ENCODE measurements at regions not wholly inside any gene's neighbourhood (a gene's known extent, or its start where the extent isn't known, plus 50 kb on each side); places are given as distances from the start of the nearest gene placed in this dataset.

DNA sequence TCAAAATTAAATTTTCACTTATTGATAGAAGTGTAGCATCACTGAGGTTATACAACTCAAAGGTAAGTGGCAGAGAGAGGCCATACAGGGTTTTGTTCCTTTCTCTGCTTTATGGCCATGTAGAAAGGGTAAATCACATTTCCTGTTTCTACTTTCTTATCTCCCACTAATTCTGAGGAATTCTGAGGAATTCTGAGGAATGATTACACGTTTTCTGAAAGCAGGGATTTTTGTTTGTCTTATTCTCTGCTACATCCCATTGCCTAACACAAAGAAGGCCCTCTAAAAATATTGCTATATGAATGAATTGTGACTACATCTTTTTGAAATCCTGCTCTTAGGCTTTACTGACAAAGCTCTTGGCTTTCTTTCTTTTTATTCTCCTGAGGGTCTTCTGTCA, 516.9 kb upstream of the ZNF608 start:
- no peak for DNase-seq

DNA sequence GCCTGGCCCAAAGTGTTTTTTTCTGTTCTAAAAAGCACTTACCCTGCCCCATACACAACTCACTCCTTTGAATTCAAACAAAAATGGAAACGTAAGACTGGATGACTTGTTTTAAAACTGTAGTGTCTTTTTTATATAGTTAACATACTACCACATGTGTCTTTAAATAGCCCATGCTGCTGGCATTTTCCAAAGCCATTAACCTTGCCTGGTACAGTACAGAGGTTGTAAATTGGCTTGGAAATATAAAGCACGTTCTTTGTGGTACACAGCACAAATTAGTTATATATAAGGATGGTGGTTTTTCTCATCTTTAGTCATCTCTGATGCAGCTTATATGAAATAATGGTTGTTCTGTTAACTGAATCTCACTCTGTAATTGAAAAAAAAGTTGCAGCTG, 519.7 kb upstream of the ZNF608 start:
- DNase-seq: no peak

DNA sequence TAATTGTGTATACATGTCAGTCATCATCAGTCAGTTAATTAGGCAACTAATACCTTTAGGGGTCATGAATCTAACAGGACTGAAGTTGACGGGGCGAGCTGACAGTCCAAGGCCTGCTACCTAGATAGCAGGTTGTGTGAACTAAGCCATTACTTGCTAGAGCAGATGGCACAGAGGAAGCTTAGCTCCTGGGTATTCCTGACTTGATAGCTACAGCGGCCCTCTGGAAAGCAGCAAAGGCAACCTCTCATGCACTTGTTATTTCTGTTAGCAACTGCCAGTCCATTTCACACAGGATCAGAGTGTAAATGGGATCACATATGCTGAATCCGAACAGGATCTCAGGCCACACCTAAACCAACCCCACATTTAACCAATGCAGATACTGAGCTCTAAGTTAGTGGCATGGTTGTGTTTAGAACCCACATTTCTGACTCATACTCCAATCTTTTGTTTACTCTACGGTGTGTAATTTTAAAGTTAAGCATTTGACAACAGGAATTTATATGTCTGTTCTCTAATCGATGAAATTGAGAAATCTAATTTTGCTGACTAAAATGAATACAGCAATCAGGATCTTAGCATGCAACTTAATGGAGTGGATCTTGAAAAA, 521.3 kb upstream of the ZNF608 start:
- no peak for DNase-seq

DNA sequence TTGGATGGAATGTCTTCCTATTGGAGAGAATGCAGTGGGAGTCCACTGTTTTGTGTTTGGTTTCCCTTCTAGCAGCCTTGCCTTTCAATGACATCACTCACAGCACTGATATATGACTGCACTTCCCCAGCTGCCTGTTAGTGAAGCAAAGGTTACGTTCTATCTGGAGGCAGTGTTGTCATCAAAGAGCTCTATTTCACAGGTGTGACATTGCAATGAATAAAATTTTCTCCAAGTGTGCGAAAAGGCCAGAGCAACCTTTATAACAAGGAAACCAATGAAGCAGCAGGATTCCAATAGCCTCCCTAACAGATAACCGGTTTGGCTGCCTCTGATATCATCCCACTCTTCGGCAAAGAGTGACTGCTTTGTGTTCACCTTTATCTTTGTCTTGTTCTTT, 523.5 kb upstream of the ZNF608 start:
- no peak for DNase-seq

DNA sequence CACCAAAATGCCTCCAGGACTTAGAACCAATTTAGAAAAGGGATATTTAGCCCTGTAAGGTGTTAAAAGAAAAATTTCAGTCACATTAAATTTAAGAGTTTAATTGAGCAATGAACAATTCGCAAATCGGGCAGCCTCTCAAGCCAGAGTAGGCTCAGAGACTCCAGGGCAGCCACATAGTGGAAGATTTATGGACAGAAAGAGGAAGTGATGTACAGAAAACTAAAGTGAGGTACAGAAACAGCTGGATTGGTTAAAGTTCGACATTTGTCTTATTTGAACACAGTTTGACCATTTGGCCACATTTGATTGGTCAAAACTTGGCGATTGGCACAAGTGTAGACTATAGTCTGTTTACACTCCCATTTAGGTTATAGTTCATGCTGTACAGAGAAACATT, 525.9 kb upstream of the ZNF608 start:
- DNase-seq: no peak

DNA sequence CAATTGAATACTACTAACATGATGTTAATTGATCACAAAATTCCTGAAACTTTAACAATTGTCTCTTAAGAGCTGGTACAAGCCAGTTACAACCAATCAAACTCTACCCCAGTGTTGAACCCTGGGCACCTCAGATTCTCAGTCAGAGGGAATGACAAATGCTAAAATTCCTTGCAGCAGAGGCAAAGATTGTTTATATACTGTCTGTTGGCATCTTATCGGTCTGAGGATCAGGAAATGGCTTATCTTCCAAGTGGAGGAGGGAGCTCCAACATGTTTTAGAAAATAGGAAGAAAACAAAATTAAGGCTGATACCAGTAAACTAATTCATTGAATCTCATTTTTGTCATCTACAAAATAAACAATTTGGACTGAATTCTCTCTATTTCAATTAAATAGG, 527.8 kb upstream of the ZNF608 start:
- DNase-seq: no peak

DNA sequence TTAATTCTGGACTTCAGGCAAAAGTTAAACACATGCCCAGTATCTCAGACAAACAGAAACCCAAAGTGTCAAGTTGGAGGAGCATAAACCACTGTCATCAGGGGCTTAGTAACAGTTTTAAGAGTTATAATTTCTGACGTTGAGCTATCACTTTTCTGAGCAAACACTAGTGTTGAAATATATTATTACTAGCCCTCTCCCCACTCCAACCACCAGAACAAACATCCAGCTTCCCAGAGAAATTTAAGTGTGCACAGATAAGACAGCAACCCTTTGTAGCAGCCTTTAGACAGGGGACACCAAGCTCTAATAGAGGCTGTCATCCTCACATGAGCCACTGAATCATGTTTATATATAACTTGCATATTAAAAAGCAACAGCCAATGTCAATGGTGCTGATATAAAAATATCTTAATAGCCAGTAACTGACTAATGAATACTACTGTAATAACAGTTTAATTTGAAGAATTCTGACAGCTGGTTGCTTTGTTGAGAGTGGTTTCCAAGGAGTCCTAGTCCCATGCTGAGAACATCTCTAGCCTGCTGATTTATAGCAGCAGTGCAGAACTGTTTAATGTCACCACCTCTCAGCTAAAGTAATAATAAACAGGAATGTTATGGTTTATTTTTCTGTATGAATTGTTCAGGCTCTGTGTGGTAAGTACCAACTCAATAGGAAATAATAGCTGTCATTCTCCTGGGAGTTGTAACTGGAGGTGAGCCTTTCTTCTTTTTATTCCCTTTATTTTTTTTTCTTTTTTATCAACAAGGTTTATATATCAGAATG, 528.7 kb upstream of the ZNF608 start:
- DNase-seq: no peak

DNA sequence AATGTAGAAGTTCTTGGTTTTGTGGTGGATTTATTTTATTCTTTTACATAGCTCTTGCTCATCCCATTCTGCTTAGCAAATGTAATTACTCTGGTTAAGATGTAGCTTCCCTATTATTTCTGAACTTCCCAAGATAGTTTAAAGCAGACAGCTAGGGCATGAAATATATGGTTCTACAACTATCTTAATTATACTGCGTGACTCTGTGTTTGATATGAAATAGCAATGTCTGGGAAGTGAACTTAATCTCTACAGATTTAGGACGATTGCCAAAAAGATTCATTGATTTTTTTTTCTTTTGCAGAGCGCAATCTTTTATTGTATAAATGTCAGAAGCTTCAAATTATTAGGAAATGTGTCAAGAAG, 529.3 kb upstream of the ZNF608 start:
- no peak for DNase-seq

DNA sequence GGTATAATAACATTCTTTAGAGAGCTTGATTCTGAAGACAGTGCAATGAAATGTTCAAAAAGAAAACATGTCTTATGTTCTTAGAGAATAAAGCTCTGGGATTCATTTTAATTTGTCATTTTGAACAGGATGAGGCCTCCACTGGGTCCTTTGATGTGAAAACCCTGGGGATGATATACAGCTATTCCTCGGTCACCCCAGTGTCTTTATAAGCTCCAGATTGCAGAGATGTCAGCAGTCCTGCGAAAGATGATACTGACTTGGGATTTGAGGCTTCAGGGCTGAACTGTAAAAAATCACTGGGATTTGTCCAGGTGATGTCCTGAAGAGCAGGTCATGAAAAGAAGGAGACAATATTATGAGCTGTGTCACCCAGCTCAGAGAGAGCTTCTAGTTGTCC, 529.7 kb upstream of the ZNF608 start:
- no peak for DNase-seq

DNA sequence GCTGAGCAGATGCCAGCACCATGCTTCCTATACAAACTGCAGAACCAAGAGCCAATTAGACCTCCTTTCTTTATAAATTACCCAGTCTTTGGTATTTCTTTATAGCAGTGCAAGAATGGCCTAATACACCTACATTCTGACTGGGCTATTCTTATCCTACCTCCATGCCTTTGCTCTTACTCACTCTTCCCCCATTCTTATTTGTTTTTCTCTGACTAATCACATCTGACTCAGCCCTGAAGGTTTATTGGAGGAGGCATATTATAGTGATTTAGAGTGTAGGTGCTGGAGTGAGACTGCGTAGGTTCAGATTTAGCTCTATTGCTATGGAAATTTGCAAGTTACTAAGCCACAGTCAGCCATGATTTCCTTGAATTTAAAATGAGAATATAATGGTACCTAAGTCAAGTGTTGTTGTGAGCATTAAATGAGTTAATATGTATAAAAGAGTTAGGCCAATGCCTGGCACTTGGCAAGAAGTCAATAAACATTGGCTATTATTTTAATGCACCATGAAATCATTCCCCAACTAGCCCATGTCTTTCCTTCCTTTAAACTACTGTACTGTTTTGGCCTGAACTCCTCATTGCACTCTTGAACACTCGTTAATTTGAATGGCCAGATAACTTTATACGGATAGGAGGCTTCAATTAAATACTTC, 531.2 kb upstream of the ZNF608 start:
- no peak for DNase-seq

DNA sequence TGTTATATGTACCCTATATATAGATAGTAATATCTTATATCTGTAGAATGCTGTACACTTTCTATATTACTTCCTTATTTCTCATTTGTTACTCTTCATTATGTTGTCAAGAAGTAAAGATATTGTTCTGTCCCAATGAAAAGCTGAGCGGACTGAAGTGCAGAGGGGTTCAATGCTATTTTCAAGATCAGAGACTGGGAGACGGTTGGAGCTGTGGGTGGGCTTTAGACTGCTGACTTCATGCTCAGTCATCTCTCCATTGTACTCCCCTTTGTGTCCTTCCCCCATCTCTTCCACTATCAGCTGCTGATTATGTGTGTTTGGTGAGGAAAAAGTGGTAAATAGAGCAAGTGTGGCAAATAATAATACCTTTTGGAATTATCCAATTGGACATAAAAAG, 532.3 kb upstream of the ZNF608 start:
- no peak for DNase-seq

DNA sequence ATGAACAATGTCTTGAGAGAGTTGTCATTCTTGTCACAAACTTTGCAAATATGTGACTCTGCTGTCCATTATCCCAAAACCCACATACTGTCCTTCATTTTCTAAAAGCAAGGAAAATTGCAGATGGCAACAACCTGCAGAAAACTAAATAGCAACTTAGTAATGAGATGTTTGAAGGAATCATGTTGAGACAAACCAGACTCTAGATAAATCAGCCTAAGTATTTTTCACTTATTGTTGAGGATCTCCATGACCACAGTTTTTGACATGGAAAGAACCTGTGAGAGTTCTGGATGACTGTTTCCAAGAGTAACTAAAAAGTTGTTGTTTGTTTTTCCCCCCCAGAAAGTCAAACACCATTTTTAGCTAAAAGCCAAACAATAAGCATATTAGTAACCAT, 535.2 kb upstream of the ZNF608 start:
- DNase-seq: no peak

DNA sequence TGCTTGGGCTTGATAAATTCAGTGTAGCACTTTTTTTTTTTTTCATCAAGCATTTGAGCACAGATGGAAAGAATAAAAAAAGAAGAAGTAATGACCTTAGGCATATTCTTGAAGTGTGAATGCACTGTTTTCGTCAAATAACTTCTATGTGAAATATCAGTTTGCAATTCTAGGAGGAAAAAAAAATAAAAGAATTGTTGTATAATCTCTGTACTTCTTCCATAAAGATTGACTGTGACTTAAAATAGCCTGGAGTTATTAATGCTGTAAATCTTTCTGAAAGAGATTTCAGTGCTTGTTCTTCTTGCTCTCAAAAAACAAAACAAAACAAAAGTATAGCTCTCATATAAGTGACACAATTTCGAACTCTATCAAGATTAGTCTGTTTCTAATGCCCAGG, 536.9 kb upstream of the ZNF608 start:
- no peak for DNase-seq

DNA sequence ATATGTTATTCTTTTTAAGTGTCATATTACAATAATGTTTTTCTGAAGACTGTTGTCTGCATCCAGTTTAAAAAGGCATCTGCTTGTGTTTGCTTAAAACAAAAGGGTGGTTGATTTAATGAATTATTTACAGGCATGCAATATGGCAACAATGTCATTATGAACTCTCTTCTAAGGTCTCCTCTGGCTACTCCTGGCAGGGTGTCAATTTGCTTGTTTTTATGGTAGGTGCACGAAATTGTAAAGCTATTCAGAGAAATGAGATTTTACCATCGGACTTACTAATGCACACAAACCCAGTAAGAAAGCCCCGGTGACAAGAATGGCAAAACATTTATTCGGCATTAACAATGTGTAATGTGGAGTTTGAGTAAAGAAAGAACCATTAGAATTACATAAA, 539.8 kb upstream of the ZNF608 start:
- DNase-seq: no peak

DNA sequence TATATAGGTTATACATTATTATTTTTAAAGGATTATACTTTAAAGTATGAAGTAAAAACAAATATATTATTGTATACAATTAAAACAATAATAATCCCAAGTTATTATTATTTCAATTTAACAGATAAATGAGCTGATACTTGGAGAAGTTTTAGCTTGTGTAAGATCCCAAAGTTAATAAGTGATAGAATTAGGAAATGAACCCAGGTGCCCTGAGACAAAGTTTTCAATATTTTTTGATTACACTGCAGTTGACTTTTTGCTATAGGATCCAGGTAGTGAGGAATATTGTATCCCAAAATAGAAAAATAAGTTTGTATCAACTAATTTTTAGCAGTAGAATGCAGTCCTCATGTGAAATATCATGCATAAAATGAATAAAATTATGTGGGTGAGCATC, 543.2 kb upstream of the ZNF608 start:
- DNase-seq: no peak

DNA sequence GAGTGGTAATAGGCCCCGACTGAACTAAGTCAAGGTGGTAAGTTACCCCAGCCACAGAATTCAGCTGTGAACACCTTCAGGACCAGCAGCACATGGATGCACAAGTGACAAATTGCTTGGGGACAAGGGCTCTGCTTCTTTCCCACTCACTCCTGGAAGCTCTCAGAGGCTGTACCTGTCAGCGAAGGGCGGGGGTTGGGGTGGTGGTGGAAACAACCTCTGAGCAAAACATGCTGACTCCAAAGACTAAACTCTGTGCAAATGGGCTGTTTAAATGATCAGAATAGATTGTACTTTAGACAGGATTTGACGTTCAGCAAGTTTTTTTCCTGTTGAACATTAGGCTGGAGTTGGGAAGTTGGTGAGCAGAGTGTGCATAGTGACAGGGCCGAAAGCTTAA, 544.5 kb upstream of the ZNF608 start:
- DNase-seq: no peak

DNA sequence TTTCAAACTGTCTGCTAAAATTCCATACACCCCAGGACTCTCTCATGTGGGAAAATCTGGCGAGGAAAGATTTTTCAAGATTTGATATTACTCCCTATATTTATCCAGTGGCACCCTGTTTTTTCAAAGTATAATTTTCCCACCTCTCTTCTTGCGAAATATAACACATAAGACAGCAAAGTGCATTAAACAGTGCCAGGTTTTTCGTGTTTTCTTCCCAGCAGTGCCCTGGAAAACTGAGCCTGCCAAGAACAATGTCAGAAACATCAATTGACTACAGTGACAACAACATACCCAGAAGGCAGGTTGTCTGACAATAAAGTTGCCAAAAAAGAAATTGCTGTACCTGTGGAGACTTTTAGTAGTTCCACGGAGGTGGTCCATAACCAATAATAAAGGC, 545.0 kb upstream of the ZNF608 start:
- DNase-seq: no peak

DNA sequence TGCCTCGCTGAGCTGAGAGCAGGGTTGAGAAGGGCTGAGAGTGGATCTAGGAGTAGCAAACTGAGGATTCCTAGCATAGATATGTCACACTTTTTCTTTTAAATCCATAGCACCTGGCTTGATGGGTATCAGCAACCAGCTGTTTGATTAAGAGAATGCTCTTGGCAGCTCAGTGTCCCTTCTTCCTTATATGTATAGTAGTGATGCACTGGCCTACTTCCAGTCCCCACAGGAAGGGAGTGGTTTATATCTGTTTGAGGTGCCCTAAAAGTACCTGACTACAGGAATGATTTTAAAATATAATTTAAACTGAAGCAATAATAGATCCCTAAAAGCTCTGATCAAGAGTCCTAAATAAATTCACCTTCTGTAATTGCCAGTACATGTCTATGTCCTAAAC, 546.8 kb upstream of the ZNF608 start:
- DNase-seq: no peak

DNA sequence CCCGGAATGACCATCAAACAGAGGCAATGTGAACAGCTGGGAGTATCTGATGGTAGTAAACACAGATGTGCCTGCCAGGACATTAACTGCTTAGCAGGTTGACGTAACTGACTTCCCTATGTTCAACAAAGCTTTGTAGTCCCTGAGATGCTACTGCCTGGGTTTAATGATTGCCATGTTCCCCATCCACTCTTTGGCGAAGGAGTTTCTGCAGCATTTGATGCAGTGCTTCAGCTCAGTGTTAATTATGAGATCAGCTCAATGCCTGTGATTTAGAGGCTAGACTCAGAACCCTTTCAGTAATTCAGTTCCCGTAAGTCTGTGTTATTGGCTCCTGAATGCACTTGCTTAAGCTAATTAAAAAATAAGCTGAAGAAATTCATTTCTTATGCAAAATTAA, 547.3 kb upstream of the ZNF608 start:
- DNase-seq: no peak

DNA sequence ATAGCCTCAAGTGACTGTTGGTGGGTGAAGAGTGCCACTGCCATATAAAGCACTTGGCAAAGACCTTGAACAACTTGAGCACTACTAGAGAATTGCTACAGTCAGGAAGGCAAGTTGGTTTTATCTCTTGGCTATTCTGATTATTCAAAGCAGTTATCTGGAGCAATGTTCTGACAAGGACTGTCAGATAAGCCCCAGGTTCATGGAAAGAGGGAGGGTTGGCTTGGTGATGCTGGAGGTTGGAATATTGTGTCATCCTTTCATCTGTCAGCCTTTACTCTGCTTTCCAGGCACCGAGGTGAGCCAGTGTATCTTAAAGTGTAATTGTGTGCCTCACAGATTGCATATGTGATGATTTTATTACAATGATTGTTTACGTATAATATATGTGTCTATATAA, 548.4 kb upstream of the ZNF608 start:
- no peak for DNase-seq

DNA sequence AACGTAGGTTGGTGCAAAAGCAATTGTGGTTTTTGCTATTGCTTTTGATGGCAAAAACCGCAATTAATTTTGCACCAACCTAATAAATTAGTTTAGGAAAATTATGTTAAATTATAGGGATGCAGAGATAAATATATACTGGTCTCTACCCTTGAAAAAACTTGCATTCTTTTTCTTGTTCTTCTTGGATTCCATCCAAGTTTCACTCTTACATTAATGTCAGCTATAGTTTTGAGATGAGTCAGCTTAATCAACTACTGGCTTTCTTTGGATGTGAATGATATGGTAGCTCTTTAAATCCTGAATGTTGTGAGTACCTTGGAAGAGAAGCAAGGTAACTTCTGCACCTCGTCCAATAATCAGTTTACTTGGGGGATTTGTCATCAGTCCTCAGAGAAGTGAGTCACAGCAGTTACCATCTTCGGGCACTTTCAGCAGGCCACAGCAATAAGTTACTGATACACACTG, 549.0 kb upstream of the ZNF608 start:
- no peak for DNase-seq

DNA sequence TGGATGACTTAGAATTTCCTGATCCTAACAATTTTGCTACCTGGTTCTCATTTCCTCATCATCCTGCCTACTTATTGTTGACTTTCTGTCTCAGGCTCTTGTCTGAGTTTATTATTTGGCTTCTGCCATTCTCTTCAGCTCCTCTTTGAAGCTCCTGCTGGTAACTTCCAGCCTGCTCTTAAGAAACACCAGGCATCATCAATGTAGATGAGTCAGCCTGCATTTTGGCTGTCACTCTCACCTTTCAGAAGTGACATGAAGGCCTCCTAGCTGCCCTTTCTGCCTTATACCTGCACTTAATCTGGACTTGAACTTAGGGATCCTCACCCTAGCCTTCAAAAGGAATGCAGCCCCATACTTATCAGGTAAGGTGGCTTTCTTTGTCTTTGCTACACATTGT, 551.8 kb upstream of the ZNF608 start:
- no peak for DNase-seq

DNA sequence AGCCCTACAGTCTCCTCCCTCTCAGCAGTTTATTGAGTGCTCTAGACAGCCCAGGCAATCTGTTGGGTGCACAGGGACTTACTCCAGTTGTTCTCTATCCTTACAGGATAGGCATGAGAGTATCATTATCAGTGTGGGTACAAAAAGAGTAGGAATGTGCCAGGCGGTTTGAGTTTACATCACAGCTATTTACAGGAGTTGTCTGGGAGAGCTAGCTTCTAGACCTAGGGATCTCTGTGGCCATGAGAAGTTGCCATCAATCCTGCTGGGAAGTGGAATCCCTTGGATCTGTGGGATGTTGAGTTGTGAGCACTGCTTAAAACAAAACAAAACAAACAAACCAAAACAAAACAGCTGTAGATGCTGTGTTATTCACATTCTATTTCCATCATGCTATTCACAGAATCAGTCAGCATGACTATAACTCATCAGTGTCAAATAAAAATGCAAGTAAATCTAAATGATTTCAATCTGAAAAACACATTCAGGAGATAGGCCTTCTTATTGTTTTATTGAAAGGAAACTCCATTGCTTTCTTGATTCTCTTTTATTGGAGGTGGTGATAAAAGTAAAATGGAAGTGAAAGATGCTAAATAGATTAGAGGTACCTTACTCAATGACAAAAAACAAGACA, 552.4 kb upstream of the ZNF608 start:
- DNase-seq: no peak

DNA sequence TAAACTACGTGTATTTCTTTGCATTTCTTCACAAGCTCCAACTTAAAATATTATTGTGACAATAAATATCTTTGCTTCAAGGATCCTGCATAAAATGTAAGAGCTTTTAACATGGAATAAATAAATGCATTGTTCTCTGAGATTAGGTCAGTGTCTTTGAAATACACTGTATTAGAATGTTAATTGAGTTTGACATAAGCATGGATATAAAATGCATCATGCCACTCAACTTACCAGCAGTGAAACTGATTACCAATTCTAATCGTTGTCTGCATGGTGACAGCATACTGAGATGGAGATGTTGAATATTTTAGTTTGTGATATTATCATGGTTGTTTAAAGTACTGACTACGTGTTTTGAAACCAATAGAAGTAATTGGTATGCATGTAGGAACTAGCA, 555.3 kb upstream of the ZNF608 start:
- DNase-seq: no peak

Measured in stimulated activated CD4-positive, alpha-beta T cell treated with anti-CD3 and anti-CD28 coated beads, Interleukin-2, amount 100 ng/mL, for 24 hours (primary cell).